NCI-H2227 treated with DMSO at 0.1 percent for 48 hours (cell line): ENCODE measurements at regions not wholly inside any gene's neighbourhood (a gene's known extent, or its start where the extent isn't known, plus 50 kb on each side); places are given as distances from the start of the nearest gene placed in this dataset.

Experiments used
- DNase-seq: peaks from one replicate; lab custom pipeline; 2025; lab: John Stamatoyannopoulos, UW

- no peak for DNase-seq
These were observed 424.9 kb downstream of the INSC start for GRCh38 chr11:15539645-15540044.

GRCh38 chr11:15541079-15541478, 426.4 kb downstream of the INSC start:
- DNase-seq, result no peak

DNA sequence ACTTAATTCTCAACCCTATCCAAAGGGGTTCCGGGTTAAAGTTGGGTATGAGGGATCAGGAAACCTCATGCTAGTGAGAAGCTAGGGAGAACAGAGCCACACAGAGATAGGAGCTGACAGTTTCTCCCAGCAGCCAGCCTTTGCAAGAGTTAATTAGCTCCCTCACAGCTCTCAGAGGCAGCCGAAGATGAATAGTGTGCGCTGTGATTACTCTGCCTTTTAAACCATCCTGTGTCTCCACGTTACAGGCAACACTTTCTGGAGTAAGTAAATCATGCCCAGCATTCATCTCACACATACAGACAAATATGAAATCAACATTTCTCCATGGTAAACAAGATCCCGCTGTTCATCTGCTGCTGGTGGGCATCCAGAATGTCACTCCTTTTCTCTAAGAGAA, 429.6 kb downstream of the INSC start:
- DNase-seq, result peak; percentile 39

DNA sequence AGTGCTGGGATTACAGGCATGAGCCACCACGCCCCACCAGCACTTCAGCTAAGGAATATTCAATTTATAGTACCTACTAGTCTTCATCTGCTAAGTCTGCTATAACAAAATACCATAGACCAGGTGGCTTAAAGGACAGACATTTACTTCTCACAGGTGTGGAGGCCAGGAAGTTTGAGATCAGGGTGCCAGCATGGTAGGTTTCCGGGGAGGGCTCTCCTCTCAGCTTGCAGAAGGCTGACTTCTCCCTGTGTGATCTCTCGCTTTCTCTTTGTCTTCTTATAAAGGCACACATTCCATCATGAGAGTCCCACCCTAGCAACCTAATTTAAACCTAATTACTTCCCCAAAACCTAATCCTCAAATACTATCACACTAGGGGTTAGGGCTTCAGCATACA, 433.0 kb downstream of the INSC start:
- DNase-seq, result no peak

DNA sequence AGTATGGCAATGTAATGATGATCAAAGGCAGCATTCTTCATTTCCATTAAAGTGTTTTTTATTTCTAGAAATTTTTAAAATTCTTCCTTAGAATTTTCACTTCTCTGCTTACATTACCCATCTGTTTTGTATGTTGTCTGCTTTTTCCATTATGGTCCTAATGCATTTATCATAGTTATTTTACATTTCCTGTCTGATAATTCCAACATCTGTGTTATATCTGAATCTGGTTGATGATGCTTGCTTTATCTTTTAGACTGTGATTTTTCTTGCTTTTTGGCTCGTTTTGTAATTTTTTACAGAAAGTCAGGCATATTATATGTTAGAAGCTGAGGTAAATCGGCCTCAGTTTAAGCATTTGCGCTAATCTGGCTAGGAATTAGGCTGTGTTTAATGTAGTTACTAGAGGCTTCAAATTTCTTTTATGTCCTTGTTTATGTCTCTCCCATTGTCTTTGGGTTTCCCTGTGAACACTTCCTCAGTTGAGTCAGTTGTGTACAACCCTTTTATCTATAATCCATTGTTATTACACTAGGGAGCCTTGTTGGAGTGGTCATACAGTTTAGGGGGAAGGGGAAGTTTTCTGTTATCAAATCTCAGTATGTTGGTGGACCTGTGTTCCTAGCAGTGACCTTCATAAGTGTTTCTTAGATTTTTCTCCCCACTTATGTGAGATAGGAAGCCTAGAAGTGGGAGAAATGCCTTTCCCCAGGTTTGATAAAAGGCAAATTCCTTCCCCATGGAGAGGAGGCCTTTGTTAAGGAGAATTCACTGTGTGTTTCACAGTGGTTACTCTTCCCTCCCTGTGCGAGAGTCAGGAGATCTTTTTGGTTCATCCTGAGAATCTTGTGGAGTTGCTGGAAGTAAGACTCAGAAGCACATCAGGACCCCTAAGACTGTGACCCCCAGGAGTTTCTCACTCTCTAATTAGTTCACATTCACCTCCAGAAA, 437.5 kb downstream of the INSC start:
- DNase-seq, result no peak

DNA sequence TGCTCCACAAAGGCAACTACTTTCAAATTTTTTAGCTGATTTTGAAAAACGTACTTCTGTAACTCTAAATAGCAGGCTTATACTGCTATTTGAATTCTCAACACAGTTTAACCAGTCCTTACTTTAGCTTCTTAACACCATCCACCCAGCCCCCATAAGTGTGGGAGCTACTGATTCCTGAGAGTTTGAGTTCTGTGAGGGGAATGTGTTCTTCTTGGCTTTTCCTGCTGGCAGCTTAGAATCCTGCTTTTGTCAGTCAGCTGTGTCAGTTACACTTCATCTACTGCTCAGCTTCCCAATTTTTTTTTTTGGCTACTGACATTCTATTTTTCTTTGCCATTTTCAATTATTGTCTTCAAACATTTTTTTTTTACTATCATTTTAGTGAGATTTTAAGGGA, 440.4 kb downstream of the INSC start:
- no peak for DNase-seq

DNA sequence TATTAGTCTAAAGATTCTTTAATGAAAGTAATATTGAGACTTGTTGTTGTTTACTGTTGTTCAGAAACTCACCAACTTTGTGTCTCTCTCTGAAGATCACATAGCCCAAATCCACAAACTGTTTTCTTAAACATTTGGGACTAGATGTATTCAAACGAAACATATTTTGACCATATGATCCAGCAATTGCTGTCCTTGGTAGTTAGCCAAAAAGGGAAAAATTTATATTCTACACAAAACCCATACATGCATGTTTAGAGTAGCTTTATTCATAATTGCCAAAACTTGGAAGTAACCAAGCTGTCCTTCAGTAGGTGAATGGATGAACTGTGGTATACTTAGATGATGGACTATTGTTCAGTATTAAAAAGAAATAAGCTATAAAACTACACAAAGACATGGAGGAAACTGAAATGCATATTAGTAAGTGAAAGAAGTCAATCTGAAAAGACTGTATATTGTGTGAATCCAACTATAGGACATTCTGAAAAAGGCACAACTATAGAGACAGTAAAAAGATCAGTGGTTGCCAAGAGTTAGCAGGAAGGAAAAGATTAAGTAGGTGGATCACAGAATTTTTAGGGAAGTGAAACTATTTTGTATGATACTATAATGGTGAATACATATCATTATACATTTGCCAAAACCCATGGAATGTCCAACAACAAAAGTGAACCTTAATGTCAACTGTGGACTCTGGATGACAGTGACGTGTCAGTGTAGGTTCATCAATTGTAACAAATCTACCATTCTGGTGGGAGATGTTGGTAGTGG, 442.9 kb downstream of the INSC start:
- no peak for DNase-seq

- DNase-seq, result no peak
These were observed 443.9 kb downstream of the INSC start for GRCh38 chr11:15558513-15559181.

DNA sequence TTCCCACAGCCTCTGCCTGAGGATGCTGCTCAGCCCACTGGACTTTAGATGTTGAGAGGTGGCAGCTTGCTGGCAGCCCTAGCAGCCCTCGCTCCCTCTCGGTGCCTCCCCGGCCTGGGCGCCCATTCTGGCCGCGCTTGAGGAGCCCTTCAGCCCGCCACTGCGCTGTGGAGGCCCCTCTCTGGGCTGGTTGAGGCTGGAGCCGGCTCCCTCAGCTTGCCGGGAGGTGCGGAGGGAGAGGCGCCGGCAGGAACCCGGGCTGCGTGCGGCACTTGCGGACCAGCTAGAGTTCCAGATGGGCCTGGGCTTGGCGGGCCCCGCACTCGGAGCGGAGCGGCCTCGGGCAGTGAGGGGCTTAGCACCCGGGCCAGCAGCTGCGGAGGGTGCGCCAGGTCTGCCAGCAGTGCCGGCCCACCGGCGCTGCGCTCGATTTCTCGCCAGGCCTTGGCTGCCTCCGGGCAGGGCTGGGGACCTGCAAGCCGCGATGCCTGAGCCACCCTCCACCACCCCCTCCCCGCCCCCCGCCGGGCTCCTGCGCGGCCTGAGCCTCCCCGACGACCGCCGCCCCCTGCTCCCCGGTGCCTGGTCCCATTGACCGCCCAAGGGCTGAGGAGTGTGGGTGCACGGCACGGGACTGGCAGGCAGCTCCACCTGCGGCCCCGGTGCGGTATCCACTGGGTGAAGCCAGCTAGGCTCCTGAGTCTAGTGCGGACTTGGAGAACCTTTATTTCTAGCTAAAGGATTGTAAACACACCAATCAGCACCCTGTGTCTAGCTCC, 446.2 kb downstream of the INSC start:
- DNase-seq, result no peak

GRCh38 chr11:15562230-15562629, 447.5 kb downstream of the INSC start:
- no peak for DNase-seq

DNA sequence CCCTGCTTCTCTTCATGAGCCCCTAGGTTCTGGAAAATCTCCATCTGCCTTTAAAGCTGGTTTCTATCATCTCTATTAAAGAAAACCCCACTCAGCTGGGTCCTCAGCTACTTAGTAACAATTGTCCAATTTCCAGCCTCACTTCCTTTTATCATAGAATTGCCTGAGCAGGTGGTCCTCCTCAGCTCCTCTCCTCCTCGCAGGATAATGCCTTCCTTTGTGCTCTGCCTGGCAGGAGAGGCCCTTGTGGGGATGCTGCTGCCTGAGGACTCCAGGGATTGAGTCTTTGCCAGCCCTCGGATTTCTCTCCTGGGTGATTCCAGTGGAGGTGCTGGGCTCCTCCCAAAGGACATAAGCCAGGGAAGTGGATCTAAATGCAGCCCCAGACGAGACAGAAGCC, 448.3 kb downstream of the INSC start:
- DNase-seq, result peak; percentile 55

DNA sequence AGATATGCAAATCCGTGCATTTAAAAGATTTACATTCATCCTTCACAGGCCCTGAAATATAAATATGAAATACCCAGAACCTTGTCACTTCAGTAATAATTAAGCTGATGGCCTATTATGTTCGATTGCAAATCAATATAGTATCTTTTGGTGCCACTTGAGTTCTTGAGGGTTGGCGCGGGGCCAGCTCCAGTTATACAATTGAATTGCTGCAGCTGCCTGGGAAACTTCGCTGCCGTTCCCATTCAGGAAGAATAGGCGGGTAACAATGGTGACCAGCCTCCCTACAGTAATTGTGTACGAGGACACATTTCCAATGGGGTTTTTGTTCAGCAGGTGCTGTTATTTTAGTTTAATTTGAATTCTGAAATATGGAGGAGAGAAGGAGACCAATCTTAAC, 451.2 kb downstream of the INSC start:
- DNase-seq, result peak; percentile 80

DNA sequence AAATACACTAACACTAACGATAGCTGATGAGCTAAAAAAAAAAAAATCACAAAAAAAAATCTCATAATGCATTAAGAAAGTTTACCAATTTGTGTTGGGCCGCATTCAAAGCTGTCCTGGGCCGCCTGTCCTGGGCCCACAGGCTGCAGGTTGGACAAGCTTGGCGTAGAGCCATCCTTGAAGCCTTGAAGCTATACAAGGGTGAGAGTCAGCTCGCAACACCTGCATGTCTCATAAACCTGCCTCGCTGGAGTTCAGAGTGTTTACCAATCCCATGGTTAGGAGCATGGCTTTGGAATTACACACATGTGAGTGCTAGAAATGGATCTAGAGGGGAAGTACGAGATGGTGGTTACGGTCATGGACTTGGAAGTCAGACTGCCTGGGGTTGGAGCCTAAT, 453.7 kb downstream of the INSC start:
- DNase-seq, result no peak

DNA sequence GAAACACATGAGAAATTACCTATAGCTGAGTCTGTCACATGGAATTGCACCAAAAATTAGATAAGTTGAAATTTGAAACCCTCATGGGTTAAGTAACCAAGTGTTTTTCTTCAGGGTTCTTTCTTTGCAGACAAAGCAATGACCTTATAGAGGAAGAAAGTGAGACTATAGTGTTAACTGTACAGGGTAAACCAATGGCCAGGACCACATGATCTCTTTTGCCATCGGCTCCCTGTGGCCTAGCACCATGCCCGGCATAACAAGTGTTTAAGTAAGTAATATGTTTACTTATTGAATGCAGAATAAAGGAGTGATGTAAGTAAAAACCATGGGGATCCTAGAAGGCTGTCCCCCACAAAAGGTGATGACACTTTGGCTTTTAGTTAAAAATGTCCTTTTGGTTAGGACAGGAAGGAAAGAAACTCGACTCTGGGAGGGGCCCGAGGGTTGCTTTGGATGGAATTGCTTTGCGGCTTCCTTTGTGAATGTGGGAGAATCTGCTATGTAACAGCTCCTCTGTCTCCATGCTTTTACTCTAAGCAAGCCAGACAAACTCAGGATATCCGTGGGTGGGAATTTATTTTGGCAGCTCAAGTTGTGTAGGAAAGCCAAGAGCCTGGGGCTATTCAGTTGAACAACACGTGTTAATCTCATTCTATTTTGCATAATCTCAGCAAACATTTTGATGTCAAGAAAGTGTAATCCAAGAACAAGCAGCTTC, 454.7 kb downstream of the INSC start:
- no peak for DNase-seq

- DNase-seq, result no peak
These were observed 460.7 kb downstream of the INSC start for GRCh38 chr11:15575409-15575808.

DNA sequence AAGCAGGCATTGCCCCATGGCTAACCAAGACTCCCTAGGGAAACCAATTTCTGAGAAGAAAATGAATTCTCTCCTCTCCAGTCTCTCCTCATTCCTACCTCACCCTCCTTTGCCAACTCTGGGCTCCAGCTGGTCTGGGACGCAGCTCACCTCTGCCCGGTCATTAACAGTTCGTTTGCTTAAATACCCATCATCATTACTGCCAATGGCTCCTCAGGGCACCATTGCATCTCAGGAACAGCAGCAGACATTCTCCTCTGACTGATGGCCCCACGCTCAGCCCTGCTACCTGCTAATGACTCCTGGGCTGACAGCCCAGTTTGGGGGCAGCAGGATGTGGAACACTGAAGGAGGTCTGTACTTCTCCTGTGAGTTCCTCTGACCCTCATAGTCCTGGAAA, 462.0 kb downstream of the INSC start:
- DNase-seq, result no peak

DNA sequence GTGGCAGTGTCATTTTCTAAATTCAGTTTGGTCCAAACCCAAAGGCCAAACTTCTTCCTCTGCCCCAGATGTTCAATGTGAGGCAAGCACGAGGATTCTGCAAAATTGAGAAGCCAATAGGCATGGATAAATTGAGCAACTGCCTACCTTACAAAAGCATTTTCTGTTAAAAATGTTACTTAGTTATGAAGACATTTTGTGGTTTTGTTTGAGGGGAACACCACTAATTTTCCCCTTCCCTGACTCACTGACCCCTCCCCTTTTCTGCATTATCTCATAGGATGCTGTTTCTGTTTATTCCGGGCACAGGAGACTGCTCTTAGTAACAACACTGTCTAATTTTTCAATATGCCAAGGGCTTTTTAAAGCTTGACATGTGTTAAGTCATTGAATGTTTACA, 462.8 kb downstream of the INSC start:
- DNase-seq, result no peak

DNA sequence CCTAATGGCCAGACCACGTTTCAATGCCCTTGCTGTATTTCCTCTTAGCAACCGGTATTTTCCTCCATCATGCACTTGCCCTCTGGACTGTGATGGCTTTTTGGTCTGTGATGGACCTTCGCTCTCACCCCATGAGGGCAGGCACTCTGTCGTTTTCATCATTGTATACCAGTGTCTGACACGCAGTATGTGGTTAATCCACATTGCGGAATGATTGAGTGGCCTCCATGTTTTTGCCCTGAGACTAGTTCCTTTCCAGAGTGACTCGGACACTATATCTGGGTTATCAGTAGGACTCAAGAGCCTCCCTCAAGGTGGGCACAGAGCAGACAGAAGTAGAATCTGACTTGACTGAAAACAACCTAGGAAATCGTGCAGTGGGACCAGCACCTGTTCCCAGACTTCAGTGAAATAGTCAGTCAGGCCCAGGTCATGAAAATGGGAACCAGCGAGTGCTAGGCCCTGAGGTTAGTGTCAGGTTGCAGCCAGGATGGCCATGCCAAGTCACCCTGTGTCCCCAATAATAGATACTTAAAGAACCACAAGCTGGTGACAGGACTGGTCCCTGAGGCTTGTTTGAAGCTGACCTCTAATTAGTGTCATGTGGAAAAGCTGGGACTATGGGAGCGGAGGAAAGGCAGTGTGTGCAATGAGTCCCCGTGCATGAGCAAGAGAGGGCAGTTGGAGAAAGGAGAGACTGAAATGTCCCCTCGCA, 464.7 kb downstream of the INSC start:
- DNase-seq, result no peak

DNA sequence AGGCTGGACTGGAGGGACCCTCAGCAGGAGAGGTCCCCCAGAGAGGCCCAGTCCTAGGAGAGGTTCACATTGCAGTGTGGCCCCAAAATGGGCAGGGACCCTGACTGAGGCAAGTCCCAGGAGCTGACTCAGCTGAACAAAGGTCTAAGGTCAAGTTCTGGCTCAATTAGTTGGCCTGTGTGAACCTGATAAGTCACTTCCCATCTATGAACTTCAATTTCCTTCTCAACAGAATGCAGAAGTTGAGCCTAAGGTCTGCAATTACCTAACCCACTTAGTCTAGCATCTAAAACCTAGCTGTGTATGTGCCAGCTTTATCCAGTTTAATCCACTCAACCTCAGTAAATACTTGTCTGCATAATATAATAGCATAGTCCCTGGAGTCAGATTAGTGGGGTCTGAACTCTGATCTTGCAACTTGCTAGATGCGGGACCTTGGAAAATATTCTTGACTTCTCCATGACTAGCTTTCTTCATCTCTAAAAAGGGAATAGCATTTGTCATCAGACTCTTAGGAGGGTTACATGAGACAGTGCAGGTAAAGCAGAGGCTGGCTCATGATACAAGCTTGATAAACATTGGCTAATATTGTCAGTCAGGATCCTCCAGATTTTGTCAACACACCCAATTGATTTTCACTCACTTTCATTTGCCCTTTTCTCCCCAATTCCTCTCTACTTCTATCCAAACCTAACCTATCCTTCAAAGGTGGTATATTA, 465.5 kb downstream of the INSC start:
- no peak for DNase-seq

DNA sequence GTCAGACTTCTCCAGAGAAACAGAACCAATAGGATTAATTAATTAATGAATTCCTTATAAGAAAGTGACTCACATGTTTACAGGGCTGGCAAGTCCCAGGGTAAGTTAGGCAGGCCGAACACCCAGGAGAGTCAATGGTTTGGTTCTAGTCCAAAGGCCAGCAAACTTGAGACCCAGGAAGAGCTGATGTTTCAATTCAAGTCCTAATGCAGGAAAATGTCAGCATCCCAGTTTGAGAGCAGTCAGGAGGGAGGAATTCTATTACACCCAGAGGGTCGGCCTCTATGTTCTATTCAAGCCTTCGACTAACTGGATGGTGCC, 466.0 kb downstream of the INSC start:
- DNase-seq, result no peak
